ENCODE measurements at regions not wholly inside any gene's neighbourhood (a gene's known extent, or its start where the extent isn't known, plus 50 kb on each side); places are given as distances from the start of the nearest gene placed in this dataset.
A peak's percentile ranks its signal among the peaks of the same experiment; 100 is the strongest.
"Not testable (repeated sequence)": the region's sequence is repeated elsewhere in the genome, so short reads cannot be mapped to it uniquely, and the experiment has no call there.

DNA sequence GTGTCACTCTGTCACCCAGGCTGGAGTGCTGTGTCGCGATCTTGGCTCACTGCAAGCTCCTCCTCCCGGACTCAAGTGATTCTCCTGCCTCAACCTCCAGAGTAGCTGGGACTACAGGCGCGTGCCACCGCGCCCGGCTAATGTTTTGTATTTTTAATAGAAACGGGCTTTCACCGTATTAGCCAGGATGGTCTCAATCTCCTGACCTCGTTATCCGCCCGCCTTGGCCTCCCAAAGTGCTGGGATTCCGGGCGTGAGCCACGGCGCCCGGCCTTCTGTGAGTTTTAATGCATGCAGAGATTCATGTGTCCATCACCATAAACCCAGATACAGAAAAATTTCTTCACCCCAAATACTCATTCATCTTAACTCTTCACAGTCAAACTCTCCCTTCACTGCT, 1046.7 kb downstream of the CDH9 start:
- no peak for DNase-seq

GRCh38 chr5:25990771-25991170, 1047.6 kb downstream of the CDH9 start:
- DNase-seq, result no peak

DNA sequence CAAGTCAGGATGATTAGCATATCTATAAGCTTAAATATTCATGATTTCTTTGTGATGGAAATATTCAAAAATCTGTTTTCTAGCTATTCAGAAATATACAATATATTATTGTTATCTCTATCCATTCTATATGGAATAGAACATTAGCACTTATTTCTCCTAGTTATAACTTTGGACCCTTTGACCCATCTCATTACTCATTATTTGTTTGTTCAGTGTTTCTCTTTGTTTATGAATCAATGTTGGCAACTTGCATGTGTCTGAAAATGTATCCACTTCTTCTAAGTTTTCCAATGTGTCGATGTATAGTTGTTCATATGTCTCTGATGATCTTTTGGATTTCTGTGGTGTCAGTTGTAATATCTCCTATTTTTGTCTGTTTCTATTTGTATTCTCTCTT, 1059.3 kb downstream of the CDH9 start:
- no peak for DNase-seq

DNA sequence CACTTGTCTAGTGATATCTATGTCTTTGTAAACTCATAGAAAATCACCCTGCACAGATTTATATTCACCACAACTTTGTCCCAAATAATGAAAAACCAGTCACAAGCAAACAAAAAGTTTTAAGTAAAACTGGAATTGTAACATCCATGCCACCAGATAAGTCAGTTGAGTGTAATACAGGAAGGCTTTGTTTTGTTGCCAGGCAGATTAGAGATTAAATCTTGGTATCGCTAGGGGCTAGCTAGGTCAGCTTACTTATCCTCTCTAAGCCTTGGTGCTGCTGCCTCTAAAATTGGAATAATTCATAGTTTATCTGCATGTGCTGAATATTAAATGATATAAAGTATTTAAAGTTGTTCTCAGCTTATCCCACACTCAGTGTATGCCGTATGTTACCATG, 1062.5 kb downstream of the CDH9 start:
- DNase-seq, result no peak

DNA sequence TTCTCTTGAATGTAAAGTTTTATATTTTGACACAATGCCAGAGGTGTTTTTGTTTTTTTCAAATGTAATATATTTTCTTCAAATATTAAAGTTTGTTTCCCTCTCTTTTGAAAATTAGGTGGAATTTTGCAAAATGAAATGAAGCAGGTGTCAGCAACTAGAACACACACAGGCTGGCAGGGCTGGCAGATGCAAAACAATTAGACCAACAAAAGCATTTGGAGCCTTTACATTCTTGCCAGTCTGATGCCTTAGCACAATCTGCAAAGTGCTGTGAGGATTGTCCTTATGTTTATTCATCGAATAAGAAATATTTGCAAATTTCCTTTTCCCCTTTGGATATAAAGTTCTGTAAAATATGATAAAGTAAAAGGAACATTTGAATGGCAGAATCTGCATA, 1063.9 kb downstream of the CDH9 start:
- DNase-seq, result no peak

DNA sequence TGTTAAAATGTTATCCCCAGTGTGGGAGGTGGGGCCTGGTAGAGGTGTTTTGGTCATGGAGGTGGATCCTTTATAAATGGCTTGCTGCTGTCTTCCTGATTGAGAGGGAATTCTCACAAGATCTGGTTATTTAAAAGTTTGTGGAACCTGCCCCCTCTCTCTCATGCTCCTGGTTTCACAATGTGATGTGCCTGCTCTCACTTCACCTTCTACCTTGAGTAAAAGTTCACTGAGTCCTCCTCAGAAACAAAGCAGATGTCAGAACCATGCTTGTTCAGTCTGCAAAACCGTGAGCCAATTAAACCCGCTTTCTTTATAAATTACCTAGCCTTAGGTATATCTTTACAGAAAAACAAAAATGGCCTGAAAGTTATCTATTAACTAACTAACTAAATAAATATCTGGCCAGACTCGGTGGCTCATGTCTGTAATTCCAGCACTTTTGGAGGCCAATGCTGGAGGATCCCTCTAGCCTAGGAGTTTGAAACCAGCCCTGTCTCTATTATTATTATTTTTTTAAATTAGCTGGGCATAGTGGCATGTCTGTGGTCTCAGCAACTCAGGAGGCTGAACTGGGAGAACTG, 1067.4 kb downstream of the CDH9 start:
- no peak for DNase-seq

GRCh38 chr5:25969042-25969441, 1069.3 kb downstream of the CDH9 start:
- DNase-seq, result not testable (repeated sequence)

DNA sequence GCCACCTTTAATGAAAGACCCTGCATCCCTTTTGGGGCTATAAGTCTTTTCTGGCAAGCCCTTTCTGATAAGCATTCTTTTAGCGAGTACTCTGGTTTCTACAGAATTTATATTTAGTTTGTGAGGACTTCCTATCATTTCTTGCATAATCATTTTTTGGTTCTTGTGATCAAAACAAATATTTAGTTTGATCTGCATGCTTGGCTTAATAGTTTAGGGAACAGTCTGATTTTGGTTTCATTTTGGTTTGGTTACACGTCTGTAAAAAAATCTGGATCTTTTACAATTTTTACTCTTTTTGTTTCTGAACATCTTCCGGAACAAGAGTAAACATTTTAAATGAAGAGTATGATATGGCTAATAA, 1074.4 kb downstream of the CDH9 start:
- DNase-seq, result no peak

DNA sequence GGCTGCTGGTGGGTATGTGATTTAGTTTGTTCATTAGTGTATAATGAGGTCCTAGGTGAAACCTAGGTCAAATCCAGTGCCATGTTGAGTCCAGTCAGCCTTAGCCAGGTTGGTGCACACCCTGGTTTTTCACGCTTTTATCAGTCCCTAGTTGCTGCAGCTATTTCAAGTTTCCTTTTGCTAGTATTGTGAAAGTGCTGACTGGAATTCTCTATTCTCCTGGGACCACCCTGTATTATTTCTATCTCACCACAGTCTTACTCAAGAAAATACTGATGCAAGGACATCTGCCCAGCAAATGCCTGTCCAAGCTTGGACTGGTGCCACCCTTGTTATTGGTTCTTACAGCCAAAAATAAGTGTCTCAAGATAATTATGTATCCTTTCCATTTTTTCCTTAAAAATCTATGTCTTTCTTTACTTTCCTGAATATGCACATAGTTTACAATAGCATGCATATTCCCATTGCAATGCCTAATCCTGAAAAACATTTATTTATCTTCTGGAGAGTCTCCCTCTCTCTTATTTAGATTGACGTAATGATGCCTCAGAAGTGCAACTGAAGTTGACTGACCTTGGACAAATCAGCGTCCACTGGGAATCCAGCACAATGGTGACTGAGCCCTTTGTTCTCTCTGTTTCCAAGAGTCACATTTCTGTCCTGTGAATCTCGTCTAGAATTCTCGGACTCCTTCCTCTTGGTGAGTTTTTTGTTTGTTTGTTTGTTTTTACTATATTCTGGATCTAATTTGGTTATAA, 1075.0 kb downstream of the CDH9 start:
- DNase-seq, result peak; percentile 12

DNA sequence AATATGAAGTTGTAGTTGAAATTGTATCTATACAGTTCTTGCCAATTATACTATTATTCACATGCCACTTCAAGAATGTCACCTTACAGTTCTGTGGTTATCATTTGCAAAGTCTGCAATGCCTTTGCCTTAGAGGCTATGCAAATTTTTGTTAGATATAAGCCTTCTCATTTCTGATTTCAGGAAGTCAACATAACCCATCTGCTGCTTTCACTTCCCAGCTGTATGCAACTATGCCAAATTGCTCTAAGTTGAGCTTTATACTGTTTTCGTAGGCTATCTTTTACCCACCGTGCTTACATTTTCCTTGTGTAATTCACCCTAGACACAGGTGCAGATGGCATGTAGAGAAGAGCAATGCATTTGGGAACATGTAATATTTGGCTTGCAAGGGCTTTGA, 1083.0 kb downstream of the CDH9 start:
- DNase-seq, result no peak

DNA sequence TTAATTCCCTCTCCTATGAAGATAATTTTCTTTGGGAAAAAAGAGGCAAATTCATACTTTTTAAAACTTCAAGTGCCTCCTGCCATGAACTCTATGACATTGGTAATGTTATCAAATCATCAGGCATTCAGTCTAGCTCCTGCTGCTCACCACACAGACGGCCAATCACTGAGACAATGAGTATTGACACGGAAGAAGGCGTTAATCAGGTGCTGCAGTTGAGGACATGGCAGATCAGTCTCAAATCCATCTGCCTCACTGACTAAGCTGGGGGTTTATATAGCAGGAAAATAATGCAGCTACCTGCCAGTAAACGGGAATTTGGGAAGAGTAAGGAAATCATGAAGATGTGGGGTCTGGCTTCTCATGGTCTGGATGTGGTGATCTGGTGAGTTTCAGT, 1087.7 kb downstream of the CDH9 start:
- DNase-seq, result no peak

DNA sequence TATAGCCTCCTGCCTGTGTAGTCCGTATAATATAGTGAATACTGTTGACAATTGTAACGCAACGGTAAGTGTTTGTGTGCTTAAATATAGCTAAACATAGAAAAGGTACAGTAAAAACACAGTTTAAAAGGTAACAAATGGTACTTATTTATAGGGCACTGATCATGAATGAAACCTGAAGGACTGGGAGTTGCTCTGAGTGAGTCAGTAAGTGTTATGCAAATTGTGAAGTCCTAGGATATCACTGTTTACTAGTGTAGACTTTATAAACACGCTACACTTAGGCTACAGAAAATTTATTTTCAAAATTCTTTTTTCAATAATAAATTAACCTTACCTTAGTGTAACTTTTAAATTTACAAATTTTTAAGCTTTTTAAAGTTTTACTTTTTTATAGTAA, 1090.1 kb downstream of the CDH9 start:
- no peak for DNase-seq

GRCh38 chr5:25944786-25945185, 1093.6 kb downstream of the CDH9 start:
- no peak for DNase-seq

DNA sequence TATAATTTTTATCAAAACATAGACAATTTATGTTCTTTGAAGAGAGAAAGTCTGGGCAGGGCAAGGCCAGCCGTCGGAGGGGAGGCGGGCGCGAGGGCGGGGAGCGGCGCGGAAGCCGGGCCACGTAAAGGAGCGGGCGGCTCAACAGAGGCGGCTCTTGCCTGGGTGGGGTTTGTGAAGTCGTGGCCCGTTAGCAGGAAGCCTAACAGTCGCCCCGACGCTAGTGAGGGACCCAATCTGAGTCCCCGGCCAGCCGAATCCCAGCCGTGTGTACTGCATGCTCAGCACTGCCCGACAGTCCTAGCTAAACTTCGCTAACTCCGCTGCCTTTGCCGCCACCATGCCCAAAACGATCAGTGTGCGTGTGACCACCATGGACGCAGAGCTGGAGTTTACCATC, 1129.2 kb downstream of the CDH9 start:
- DNase-seq, result no peak

- no peak for DNase-seq
These were observed 1132.7 kb downstream of the CDH9 start for GRCh38 chr5:25905646-25906045.

DNA sequence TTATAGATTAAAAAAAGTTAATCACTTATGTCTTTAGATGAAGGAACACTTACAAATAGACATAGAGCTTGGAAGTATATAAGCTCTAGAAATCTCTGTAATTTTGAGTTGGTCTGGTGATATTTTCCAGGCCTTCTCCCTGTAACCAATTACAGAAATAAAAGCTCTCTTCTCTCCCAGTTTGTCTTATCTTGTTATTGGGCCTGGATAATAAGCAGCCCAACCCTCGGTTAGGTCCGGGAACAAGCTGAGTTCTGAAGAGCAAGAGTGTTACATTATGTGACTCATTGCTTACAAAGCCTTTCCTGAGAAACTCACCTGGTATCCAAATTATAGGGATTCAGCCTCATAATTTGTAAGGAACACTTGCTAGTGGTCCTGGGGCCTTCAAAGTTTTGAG, 1146.2 kb downstream of the CDH9 start:
- no peak for DNase-seq

DNA sequence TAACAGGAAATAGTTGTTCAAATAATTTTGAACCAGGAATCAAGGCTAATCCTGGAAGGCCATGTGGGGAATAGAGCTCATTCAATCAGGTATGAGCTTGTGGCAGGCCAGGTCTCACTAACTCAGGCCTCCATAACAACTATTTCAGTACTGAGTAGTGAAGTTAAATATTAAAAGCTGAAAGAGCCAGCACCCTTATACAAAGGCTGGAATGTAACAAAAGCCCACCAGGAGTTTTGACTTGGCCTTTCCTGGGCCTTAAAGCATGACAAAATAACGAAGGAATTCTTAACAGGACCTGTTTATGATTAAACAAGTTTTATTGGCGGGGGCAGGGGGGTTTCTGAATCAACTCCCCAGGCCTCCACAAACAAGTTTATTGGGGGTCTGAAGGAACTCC, 1146.7 kb downstream of the CDH9 start:
- DNase-seq, result no peak

- DNase-seq, result no peak
These were observed 1156.9 kb downstream of the CDH9 start for GRCh38 chr5:25881318-25882036.

DNA sequence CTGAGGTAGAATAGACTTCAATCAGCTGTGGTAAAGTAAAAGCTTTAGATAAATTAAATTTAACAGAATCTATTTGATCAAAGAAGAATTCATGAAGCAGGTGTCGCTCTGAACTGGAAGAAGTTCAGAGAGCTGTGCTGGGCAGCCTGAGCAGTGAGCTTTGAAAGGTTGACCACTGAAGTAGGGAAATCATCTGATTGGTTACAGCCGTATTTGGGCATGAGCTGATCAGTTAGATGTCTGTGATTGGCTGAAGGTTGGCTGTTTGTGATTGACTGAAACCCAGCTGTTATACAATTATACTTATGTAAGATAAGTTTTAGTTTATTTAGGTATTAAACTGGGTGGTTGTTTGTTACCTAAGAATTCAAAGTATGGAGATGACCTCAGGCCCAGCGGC, 1174.6 kb downstream of the CDH9 start:
- no peak for DNase-seq

GRCh38 chr5:25862276-25862675, 1176.1 kb downstream of the CDH9 start:
- no peak for DNase-seq

DNA sequence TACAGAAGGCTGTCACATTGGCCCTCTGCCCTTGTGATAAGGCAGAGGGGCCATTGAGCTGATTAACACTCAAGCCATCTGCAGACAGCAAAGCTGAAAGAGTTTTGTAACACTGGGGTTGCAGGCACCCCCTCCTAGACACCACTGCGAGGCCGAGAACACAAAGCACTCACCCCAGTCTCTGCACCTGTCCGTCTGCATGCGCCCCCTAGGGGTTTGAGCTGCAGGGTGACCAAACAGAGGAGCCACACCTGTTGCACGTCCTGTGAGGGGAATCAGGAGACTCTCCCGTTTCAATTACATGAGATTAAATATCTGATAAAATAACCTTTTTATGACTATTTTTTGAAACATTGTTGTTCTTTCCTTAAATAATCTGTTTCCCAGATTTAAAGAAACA, 1180.4 kb downstream of the CDH9 start:
- no peak for DNase-seq

DNA sequence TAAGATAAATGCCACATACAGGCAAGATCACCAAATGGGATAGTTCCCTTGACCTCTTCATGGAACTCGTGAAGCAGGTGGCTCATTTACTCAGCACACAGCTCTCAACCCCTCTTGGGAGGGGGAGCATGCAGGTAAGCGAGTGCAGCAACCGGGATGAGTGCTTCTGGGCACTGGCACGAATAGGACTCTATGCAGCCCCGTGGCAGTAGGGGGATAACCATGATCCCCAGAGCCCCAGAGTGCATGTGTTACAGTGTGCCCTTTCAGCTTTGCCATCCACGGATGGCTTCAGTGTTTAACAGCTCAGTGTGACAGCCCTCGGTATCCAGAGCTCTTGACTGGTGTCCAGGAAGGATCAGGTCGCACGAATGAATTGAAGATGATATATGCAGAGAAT, 1187.1 kb downstream of the CDH9 start:
- DNase-seq, result no peak

DNA sequence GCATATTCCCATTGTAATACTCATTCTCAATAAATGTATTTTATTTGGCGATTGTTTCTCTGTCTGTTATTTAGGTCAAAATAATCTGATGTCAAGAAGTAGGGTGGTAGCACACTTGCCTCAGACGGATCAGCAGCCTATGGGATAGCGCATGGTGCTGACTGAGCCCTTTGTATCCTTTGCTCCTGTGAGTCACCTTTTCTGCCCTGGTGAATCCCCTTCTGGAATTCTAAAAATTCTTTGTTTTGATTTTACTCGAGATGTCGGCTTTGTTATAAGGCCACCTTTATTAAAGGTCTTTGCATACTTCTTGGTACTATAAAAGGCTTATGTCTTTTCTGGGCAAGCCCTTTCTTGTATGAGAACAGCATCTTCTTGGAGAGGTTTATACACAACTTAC, 1187.8 kb downstream of the CDH9 start:
- DNase-seq, result no peak

GRCh38 chr5:25849270-25849669, 1189.1 kb downstream of the CDH9 start:
- no peak for DNase-seq

Measured in muscle of arm (tissue), 1 donor.